ENCODE measurements at regions not wholly inside any gene's neighbourhood (a gene's known extent, or its start where the extent isn't known, plus 50 kb on each side); places are given as distances from the start of the nearest gene placed in this dataset.

GRCh38 chr4:129358571-129358970 lies 262.6 kb downstream of the C4orf33 start:
- Histone ChIP-seq H3K27ac (no peak overlapping the region), H3K4me3 (no peak overlapping the region), H3K36me3 (no peaks in the 10 kb centered on the region), H3K4me1 (peaks cover 4% of the 10 kb centered on the region), H3K9me3 (no peaks in the 10 kb centered on the region), H3K27me3 (no peaks in the 10 kb centered on the region)
- DNase-seq (ENCODE audit: extremely low spot score in 2 of 2) = no peak
- intact Hi-C loops (cut with DNase I) = no loop called here
- TF ChIP-seq POLR2A (IDR thresholded peaks at IDR 0.05) (no peak), POLR2AphosphoS5 (IDR thresholded peaks at IDR 0.05; ENCODE audit: insufficient read depth in 1 of 2, low read depth in 1 of 2) (no peak)
- TF ChIP-seq, protein P1, sequence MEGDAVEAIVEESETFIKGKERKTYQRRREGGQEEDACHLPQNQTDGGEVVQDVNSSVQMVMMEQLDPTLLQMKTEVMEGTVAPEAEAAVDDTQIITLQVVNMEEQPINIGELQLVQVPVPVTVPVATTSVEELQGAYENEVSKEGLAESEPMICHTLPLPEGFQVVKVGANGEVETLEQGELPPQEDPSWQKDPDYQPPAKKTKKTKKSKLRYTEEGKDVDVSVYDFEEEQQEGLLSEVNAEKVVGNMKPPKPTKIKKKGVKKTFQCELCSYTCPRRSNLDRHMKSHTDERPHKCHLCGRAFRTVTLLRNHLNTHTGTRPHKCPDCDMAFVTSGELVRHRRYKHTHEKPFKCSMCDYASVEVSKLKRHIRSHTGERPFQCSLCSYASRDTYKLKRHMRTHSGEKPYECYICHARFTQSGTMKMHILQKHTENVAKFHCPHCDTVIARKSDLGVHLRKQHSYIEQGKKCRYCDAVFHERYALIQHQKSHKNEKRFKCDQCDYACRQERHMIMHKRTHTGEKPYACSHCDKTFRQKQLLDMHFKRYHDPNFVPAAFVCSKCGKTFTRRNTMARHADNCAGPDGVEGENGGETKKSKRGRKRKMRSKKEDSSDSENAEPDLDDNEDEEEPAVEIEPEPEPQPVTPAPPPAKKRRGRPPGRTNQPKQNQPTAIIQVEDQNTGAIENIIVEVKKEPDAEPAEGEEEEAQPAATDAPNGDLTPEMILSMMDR (IDR thresholded peaks at IDR 0.05) = no peak

- intact Hi-C loops (cut with DNase I) = no loop called here
- H3K9me3 ChIP-seq = no peaks in the 10 kb centered on the region
- TF ChIP-seq POLR2A (IDR thresholded peaks at IDR 0.05) = no peak
- TF ChIP-seq, protein P1 (IDR thresholded peaks at IDR 0.05) = no peak
- TF ChIP-seq POLR2AphosphoS5 (IDR thresholded peaks at IDR 0.05; ENCODE audit: insufficient read depth in 1 of 2, low read depth in 1 of 2) = no peak
- peaks cover 4% of the 10 kb centered on the region for H3K4me1 ChIP-seq
- no peak overlapping the region for H3K4me3 ChIP-seq
- no peak overlapping the region for H3K27ac ChIP-seq
- no peaks in the 10 kb centered on the region for H3K27me3 ChIP-seq
- no peak for DNase-seq (ENCODE audit: extremely low spot score in 2 of 2)
- no peaks in the 10 kb centered on the region for H3K36me3 ChIP-seq
These were observed 263.5 kb downstream of the C4orf33 start for GRCh38 chr4:129359461-129359860.

DNA sequence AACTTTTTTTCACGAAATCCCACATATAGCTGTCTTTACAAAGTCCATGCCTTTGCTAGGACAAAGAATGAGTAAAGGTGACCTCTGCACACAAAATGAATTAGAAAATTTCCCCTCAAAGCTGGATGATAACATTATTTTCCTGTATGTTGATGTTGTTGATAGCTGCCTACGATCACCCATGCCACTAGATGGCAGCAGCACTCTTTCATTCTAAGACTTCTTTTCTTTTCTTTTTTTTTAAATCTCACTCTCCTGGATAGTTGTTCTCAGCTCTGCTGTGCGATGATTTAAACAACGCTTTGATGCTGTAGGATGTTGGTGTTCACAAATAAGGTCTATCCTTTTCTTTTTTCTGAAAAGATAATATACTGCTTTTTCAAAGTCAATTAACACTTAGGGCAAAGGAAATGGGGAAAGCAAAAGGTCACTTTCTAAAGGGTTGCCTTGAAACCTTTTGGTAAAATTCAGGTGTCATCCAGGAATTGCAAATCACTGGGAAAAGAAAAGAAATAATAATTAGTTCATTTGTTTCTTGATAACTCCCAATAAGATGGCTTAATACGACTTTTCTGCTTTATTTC lies 266.8 kb downstream of the C4orf33 start:
- no peaks in the 10 kb centered on the region for H3K4me1 ChIP-seq
- H3K4me3 ChIP-seq = no peak overlapping the region
- no peaks in the 10 kb centered on the region for H3K36me3 ChIP-seq
- H3K27ac ChIP-seq = no peak overlapping the region
- no peaks in the 10 kb centered on the region for H3K27me3 ChIP-seq
- H3K9me3 ChIP-seq = no peaks in the 10 kb centered on the region
- TF ChIP-seq, protein P1 (IDR thresholded peaks at IDR 0.05) = peak in 2 of 3 experiments; percentile 63 to 72
- TF ChIP-seq POLR2AphosphoS5 (IDR thresholded peaks at IDR 0.05; ENCODE audit: insufficient read depth in 1 of 2, low read depth in 1 of 2) = no peak
- intact Hi-C loops (cut with DNase I) = no loop called here
- no peak for DNase-seq (ENCODE audit: extremely low spot score in 2 of 2)

DNA sequence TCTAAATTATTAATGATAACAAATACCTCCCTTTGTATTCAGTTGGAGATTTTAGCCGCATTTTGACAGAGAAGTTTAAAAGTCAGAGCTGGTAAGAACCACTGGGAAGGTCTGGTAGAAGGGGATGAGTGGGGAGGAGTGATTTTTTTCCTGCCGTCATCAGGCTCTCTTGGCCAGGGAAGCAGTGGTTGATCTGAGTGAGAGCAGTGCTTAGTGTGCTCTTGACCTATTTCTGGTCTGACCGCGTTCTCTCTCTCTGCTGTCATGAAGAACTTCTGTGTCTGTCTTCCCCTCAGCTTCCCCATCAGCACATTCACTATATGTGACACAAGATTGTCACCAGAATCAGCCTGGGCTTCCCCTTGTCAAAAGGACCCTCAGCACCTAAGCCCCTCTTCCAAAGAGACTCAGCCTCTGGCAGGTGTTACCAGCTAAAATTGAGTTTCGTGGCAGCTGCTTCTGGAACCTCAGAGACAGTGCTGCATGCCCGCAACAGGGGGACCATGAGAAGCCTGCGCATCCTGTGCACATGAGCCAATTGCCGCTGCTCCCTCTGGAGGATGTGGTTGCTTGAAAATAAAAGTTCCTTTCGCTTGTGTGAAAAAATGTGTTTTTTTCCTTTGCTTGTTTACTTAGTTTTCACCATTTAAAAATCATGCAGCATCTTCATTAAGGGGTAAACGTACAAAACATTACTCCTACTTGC lies 268.9 kb downstream of the C4orf33 start:
- DNase-seq (ENCODE audit: extremely low spot score in 2 of 2) = no peak
- intact Hi-C loops (cut with DNase I) = no loop called here
- Histone ChIP-seq H3K4me1 (no peaks in the 10 kb centered on the region), H3K4me3 (no peak overlapping the region), H3K36me3 (no peaks in the 10 kb centered on the region), H3K27me3 (no peaks in the 10 kb centered on the region), H3K27ac (no peak overlapping the region), H3K9me3 (no peaks in the 10 kb centered on the region)
- TF ChIP-seq POLR2AphosphoS5 (IDR thresholded peaks at IDR 0.05; ENCODE audit: insufficient read depth in 1 of 2, low read depth in 1 of 2) (no peak), POLR2A (IDR thresholded peaks at IDR 0.05) (no peak)
- TF ChIP-seq, protein P1 (IDR thresholded peaks at IDR 0.05) = no peak

DNA sequence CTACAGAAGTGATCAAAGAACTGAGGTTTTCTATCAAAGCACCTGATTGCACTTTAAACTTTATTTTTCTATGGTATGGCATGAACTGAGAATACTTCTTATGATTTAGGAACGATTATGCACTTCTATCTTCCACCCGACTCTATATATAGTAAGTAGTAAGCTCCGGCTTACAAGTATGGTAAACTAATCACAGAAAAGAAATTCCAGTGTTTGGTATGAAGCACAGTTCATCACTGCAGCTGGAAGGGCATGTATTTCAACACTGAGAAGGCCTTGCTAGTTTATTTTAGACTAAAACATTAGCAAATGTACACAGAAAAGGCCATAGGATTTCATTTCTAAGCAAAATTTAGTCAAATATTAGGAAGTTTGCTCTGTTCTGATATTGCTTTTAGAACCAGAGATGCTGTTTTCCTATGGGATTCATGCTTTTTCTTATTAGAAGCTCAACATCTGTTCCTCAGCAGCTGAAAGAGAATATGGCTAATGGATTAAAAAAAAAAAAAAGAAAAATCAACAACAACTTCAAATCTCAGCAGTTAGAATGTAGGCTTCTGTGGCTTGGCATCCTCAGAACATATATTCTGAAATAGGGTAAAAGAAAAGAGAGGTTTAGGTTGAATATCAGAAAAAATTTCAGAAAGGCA lies 273.5 kb downstream of the C4orf33 start:
- Histone ChIP-seq H3K27me3 (no peaks in the 10 kb centered on the region), H3K4me3 (no peak overlapping the region), H3K27ac (no peak overlapping the region), H3K9me3 (no peaks in the 10 kb centered on the region), H3K4me1 (no peaks in the 10 kb centered on the region), H3K36me3 (no peaks in the 10 kb centered on the region)
- DNase-seq (ENCODE audit: extremely low spot score in 2 of 2) = no peak
- intact Hi-C loops (cut with DNase I) = no loop called here
- no peak for TF ChIP-seq POLR2A (IDR thresholded peaks at IDR 0.05)
- TF ChIP-seq, protein P1 (IDR thresholded peaks at IDR 0.05) = no peak
- no peak for TF ChIP-seq POLR2AphosphoS5 (IDR thresholded peaks at IDR 0.05; ENCODE audit: insufficient read depth in 1 of 2, low read depth in 1 of 2)

Data from vagina (tissue), 2 donors.